Ovary (tissue), 7 donors: ENCODE measurements at regions not wholly inside any gene's neighbourhood (a gene's known extent, or its start where the extent isn't known, plus 50 kb on each side); places are given as distances from the start of the nearest gene placed in this dataset.

Experiments
- DNase-seq, 5 donors: peaks; one replicate each; pipeline ENCODE4 v3.0.0-alpha.2; 2019 to 2020
- H3K27ac ChIP-seq, 2 donors: fragments of 200-600 bp; one replicate each; pipeline versions ENCODE4 v1.5.1 to v1.8.0; 2019 to 2022
- H3K27me3 ChIP-seq: fragments of 200-600 bp; one replicate; pipeline ENCODE4 v1.8.0; 2022
- H3K36me3 ChIP-seq: fragments of 200-600 bp; sonication (generic); one replicate; pipeline ENCODE4 v1.5.1; 2019
- H3K4me1 ChIP-seq: one replicate; pipeline ENCODE4 v1.8.1; 2013; ENCODE audit warnings: mild to moderate bottlenecking, moderate library complexity; ENCODE audit not compliant: insufficient read depth
- H3K4me3 ChIP-seq: fragments of 200-600 bp; sonication (generic); one replicate; pipeline ENCODE4 v1.5.1; 2017
- H3K9me3 ChIP-seq, 2 donors: fragments of 200-600 bp in 1 of 2; sonication (generic) in 1 of 2; one replicate each; pipeline versions ENCODE4 v1.5.1 to v1.8.1; 2013 to 2019; ENCODE audit warnings: mild to moderate bottlenecking in 1 of 2, moderate library complexity in 1 of 2
- CTCF ChIP-seq, 3 donors: fragments of 450-650 bp in 2 of 3; fragments of 200-600 bp in 1 of 3; IDR thresholded peaks; one replicate each; pipeline versions ENCODE4 v1.5.1 to v1.8.0; 2016 to 2022; ENCODE audit warnings: antibody characterized with exemption in 3 of 3, mild to moderate bottlenecking in 1 of 3
- EP300 ChIP-seq: sonication (generic); formaldehyde crosslinking; IDR thresholded peaks from one replicate; pipeline ENCODE4 v1.6.1; 2017; ENCODE audit warnings: antibody characterized with exemption
- POLR2A ChIP-seq: fragments of 450-650 bp; IDR thresholded peaks from one replicate; pipeline ENCODE4 v1.6.1; 2017; ENCODE audit warnings: antibody characterized with exemption, mild to moderate bottlenecking, moderate library complexity
- WGBS, 3 donors: extraction: QIAGEN DNeasy Blood & Tissue Kit in 1 of 3; methylation state at CpG; one replicate each; pipeline versions ENCODE4 v1.1.5 to v1.1.7; 2013 to 2017; 5-methylcytosine and 5-hydroxymethylcytosine counted together
- intact Hi-C, 4 donors: fragments of 100-400 bp; cut with DNase I; formaldehyde crosslinking; loops; one replicate each; pipeline versions ENCODE4 v1.11.0 to v1.15.1; 2022 to 2023
- donor health status: DM: no; HTN: no; CAD: no; lungs with moderate emphysema.
- donor health status: DM: no; HTN: no; CAD: no.
- donor health status: Bipolar disorder and iron deficiency.
- donor health status: DM: no; HTN: no; CAD: no.
- donor health status: DM: yes; HTN: yes; CAD: no.

GRCh38 chr7:126177782-126178181 is 1075.0 kb downstream of the GRM8 start:
- no peaks in the 10 kb centered on the region for H3K27me3 ChIP-seq
- no peak overlapping the region for H3K4me3 ChIP-seq
- H3K36me3 ChIP-seq = no peaks in the 10 kb centered on the region
- 26 to 31% (median 26%) methylated on average over 1 of the region's 1 CpG for WGBS, 3 donors
- no peaks in the 10 kb centered on the region for H3K9me3 ChIP-seq
- DNase-seq = no peak
- intact Hi-C loops = no loop called here
- H3K27ac ChIP-seq = no peak overlapping the region
- TF ChIP-seq CTCF (IDR thresholded peaks at IDR 0.05) (no peak), EP300 (no peak), POLR2A (no peak)
- no peaks in the 10 kb centered on the region for H3K4me1 ChIP-seq

GRCh38 chr7:126166645-126167044 is 1086.1 kb downstream of the GRM8 start:
- WGBS, 3 donors = 74 to 83% (median 79%) methylated on average over 2 of the region's 2 CpGs
- Histone ChIP-seq H3K4me3 (no peak overlapping the region), H3K27me3 (no peaks in the 10 kb centered on the region), H3K9me3 (no peaks in the 10 kb centered on the region), H3K27ac (no peak overlapping the region), H3K4me1 (no peaks in the 10 kb centered on the region), H3K36me3 (no peaks in the 10 kb centered on the region)
- no peak for TF ChIP-seq CTCF (IDR thresholded peaks at IDR 0.05)
- TF ChIP-seq POLR2A = no peak
- TF ChIP-seq EP300 = no peak
- intact Hi-C loops = no loop called here
- DNase-seq = no peak

- H3K9me3 ChIP-seq = no peaks in the 10 kb centered on the region
- no peak for DNase-seq
- no peak overlapping the region for H3K27ac ChIP-seq
- TF ChIP-seq CTCF (IDR thresholded peaks at IDR 0.05) (no peak), EP300 (no peak), POLR2A (no peak)
- H3K27me3 ChIP-seq = no peaks in the 10 kb centered on the region
- intact Hi-C loops = no loop called here
- H3K4me1 ChIP-seq = no peaks in the 10 kb centered on the region
- no peaks in the 10 kb centered on the region for H3K36me3 ChIP-seq
- WGBS, 3 donors = 58 to 67% (median 67%) methylated on average over 1 of the region's 1 CpG
- no peak overlapping the region for H3K4me3 ChIP-seq
These were observed 1089.1 kb downstream of the GRM8 start for GRCh38 chr7:126163647-126164046.

- Histone ChIP-seq H3K4me1 (no peaks in the 10 kb centered on the region), H3K9me3 (no peaks in the 10 kb centered on the region), H3K27me3 (no peaks in the 10 kb centered on the region), H3K27ac (no peak overlapping the region), H3K4me3 (no peak overlapping the region), H3K36me3 (no peaks in the 10 kb centered on the region)
- TF ChIP-seq EP300 = no peak
- no peak for TF ChIP-seq CTCF (IDR thresholded peaks at IDR 0.05)
- TF ChIP-seq POLR2A = no peak
- WGBS, 3 donors = 62 to 81% (median 67%) methylated on average over 2 of the region's 2 CpGs
- intact Hi-C loops = no loop called here
- DNase-seq = no peak
These were observed 1095.3 kb downstream of the GRM8 start for GRCh38 chr7:126157391-126157790.
